ENCODE measurements at regions not wholly inside any gene's neighbourhood (a gene's known extent, or its start where the extent isn't known, plus 50 kb on each side); places are given as distances from the start of the nearest gene placed in this dataset.
A peak's percentile ranks its signal among the peaks of the same experiment; 100 is the strongest.

GRCh38 chr6:112745765-112746164 lies 398.6 kb downstream of the RFPL4B start:
- DNase-seq, result no peak

- DNase-seq, result no peak
Measured at GRCh38 chr6:112749673-112750072, 402.5 kb downstream of the RFPL4B start.

- no peak for DNase-seq
Measured at GRCh38 chr6:112752305-112752704, 405.2 kb downstream of the RFPL4B start.

DNA sequence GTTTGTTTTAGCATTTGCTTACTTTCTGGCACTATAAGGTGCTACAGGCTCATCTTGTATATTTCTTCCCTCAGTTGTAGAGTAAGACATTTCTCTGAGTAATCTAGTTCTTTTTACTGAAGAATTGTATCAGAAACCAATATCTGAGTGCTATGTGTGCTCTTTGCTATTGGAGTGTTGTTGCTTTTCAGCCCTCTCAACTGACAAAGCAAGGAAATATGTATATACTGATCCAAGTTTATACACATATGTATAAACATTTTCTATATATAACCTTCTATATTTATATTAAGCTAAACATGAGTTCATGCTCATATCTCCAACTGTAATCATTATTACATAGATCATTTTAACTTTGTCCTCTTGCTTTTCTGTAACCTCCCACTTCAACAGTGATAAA lies 405.7 kb downstream of the RFPL4B start:
- DNase-seq, result no peak

- no peak for DNase-seq
Measured at GRCh38 chr6:112760831-112761230, 413.7 kb downstream of the RFPL4B start.

GRCh38 chr6:112761740-112762139 lies 414.6 kb downstream of the RFPL4B start:
- no peak for DNase-seq

- no peak for DNase-seq
Measured at GRCh38 chr6:112764377-112764776, 417.2 kb downstream of the RFPL4B start.

GRCh38 chr6:112770308-112770707 lies 423.2 kb downstream of the RFPL4B start:
- DNase-seq, result no peak

- no peak for DNase-seq
Measured at GRCh38 chr6:112773187-112773586, 426.1 kb downstream of the RFPL4B start.

DNA sequence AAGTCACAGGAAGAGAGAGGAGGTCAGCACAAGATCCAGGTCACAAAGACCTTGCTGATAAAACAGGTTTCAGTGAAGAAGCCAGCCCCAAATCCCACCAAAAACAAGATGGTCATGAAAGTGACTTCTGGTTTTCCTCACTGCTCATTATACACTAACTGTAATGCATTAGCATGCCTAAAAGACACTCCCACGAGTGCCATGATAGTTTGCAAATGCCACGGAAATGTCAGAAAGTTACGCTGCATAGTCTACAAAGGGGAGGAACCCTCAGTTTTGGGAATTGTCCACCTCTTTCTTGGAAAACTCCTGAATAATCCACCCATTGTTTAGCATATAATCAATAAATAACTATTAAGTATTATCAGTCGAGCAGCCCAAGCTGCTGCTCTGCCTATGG lies 427.2 kb downstream of the RFPL4B start:
- DNase-seq, result no peak

DNA sequence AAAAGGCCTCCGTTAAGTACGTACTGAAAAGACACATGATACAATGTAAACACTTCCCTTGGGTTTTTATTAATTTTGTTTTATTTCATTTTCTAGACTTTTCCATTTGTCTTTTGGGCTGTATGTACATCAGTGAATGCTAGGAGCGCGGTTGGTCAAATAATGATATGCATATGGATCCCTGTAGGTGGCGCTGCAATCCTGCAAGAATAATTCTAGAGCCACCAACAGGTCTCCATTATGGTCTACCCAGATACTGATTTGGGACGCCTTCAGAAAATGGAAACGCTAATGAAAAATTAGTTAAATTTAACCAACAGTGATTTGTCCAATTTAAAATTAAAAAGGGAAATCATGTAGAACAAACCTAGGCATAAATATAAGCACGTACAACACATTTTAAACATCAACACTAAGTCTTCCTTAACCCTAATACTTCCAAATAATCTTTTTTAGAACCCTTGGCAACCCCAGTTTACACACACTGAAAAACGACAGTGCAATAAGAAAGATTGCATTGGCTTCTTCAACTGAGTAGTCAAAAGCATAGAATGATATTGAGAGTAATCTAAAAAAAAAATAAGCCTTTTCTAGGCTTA lies 433.5 kb downstream of the RFPL4B start:
- DNase-seq, result peak; percentile 0

GRCh38 chr6:112781241-112781640 lies 434.1 kb downstream of the RFPL4B start:
- no peak for DNase-seq

DNA sequence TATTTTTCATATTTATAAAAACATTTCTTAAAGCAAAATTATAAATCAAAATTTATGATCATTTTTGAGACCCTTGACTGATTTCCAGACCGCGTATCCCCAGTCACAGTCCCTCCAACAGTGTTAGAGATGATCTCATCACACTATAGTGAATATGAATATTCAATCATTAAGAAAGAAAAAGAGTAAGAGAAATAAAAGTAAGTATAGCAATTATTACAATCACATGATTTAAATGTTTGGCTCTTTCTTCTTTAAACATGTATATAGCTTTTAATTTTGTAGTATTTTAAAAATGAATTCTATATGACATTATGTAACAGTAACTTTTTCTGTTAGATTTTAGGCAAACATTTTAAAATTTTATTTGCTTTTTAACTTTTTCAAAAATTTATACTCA lies 438.3 kb downstream of the RFPL4B start:
- no peak for DNase-seq

GRCh38 chr6:112786801-112787200 lies 439.7 kb downstream of the RFPL4B start:
- DNase-seq, result no peak

GRCh38 chr6:112787371-112787770 lies 440.2 kb downstream of the RFPL4B start:
- DNase-seq, result no peak

DNA sequence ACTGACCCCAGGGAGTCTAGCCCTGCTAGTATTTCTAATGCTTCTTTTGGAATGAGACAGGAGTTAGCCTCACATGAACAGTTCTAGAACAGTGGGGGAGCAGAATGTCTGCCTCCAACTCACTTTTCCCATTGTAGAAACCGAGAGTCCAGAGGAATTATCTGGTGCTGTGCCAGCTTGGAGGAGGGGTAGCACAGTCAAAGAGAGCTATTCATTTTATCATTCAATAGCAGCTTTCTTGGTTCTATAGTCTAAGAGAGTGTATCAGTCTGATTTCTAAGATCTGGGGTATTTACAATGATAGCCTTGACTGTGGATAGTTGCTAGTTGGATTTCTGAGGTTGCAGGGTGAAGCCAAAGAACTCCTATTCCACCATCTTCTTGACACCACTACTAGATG lies 448.2 kb downstream of the RFPL4B start:
- no peak for DNase-seq

GRCh38 chr6:112796712-112797111 lies 449.6 kb downstream of the RFPL4B start:
- DNase-seq, result no peak

- DNase-seq, result no peak
Measured at GRCh38 chr6:112799889-112800288, 452.8 kb downstream of the RFPL4B start.

DNA sequence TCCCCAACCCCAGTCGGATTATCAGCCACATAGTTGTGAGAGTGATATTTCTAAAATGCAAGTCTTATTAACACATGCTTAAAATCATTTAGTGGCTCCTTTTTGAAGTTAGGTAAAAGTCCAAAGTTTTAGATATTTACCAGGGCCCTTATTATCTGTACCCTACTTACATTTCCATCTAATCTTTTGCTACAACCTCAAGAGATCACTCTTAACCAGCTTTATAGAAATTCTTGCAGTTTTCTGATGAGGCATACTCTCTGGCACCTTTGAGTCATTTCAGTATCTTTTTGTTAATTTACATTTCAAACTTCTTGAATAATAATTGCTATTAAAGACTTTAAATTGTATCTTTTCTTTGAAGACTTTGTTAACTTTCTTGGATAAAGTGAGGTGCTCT lies 453.3 kb downstream of the RFPL4B start:
- DNase-seq, result no peak

DNA sequence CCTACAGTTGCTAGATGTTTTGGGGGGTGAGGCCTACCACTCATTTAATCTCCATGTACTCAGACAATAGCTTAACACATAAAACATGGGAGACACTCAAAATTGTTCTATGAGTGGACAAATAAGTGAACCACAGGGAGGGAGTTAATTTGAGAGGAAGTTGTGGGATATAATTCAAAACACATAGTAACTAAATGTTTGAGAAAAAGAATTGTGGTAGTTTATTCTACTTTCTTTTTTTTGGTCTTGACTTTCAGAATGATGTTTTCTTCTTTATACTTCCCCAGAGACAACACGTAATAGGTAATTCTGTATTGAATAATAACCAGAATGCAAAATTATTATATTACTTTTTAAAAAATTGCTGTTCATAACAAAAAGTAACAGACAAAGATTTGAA lies 453.8 kb downstream of the RFPL4B start:
- no peak for DNase-seq

GRCh38 chr6:112801468-112802080 lies 454.4 kb downstream of the RFPL4B start:
- no peak for DNase-seq

- no peak for DNase-seq
Measured at GRCh38 chr6:112802144-112802543, 455.0 kb downstream of the RFPL4B start.

- DNase-seq, result no peak
Measured at GRCh38 chr6:112804638-112805330, 457.7 kb downstream of the RFPL4B start.

- no peak for DNase-seq
Measured at GRCh38 chr6:112806163-112806865, 459.2 kb downstream of the RFPL4B start.

All from CD4-positive, alpha-beta T cell treated with Interleukin-4 for 4 hours (primary cell).